ENCODE measurements at regions not wholly inside any gene's neighbourhood (a gene's known extent, or its start where the extent isn't known, plus 50 kb on each side); places are given as distances from the start of the nearest gene placed in this dataset.

- no peak overlapping the region for H3K4me3 ChIP-seq (ENCODE audit: low read depth, low read length)
- no peak for TF ChIP-seq CTCF (IDR thresholded peaks at IDR 0.05; ENCODE audit: low read depth, low read length)
- DNase-seq, result no peak
- H3K36me3 ChIP-seq, result no peaks in the 10 kb centered on the region
- no peaks in the 10 kb centered on the region for H3K27me3 ChIP-seq (ENCODE audit: insufficient read depth, low read depth, severe bottlenecking)
- H3K27ac ChIP-seq, result no peak overlapping the region
- H3K9me3 ChIP-seq (ENCODE audit: severe bottlenecking), result no peaks in the 10 kb centered on the region
Measured at GRCh38 chr6:144883915-144884314, 598.8 kb downstream of the UTRN start.

GRCh38 chr6:144885817-144886216, 600.7 kb downstream of the UTRN start:
- Histone ChIP-seq H3K9me3 (ENCODE audit: severe bottlenecking) (no peaks in the 10 kb centered on the region), H3K36me3 (no peaks in the 10 kb centered on the region), H3K4me3 (ENCODE audit: low read depth, low read length) (no peak overlapping the region), H3K27me3 (ENCODE audit: insufficient read depth, low read depth, severe bottlenecking) (no peaks in the 10 kb centered on the region), H3K27ac (no peak overlapping the region)
- TF ChIP-seq CTCF (IDR thresholded peaks at IDR 0.05; ENCODE audit: low read depth, low read length), result no peak
- DNase-seq, result no peak

DNA sequence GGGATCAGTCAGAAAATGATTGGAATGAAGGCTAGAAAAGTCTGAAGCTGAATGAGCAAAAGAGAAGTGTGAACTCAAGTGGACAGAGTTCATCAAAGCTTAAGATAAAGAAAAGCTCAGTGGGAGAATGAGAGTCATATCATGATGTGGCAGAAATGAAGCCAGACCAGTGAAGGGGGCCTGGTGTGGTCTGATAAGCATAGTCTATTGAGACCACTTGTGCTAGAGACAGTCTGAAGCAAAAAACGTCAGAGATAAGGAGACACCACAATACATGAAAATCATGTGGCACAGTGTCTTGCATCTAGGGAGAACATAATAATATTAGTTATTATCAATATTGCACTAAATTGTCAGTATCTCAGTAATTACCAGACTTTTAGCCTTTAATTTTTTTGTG, 601.5 kb downstream of the UTRN start:
- no peak for TF ChIP-seq CTCF (IDR thresholded peaks at IDR 0.05; ENCODE audit: low read depth, low read length)
- Histone ChIP-seq H3K36me3 (no peaks in the 10 kb centered on the region), H3K4me3 (ENCODE audit: low read depth, low read length) (no peak overlapping the region), H3K27me3 (ENCODE audit: insufficient read depth, low read depth, severe bottlenecking) (no peaks in the 10 kb centered on the region), H3K27ac (peak overlapping the region; percentile 82), H3K9me3 (ENCODE audit: severe bottlenecking) (no peaks in the 10 kb centered on the region)
- DNase-seq, result no peak

- no peaks in the 10 kb centered on the region for H3K36me3 ChIP-seq
- no peaks in the 10 kb centered on the region for H3K27me3 ChIP-seq (ENCODE audit: insufficient read depth, low read depth, severe bottlenecking)
- H3K27ac ChIP-seq, result peak overlapping the region; percentile 82
- H3K9me3 ChIP-seq (ENCODE audit: severe bottlenecking), result no peaks in the 10 kb centered on the region
- no peak for DNase-seq
- TF ChIP-seq CTCF (IDR thresholded peaks at IDR 0.05; ENCODE audit: low read depth, low read length), result no peak
- H3K4me3 ChIP-seq (ENCODE audit: low read depth, low read length), result no peak overlapping the region
Measured at GRCh38 chr6:144888621-144889020, 603.5 kb downstream of the UTRN start.

- Histone ChIP-seq H3K36me3 (no peaks in the 10 kb centered on the region), H3K4me3 (ENCODE audit: low read depth, low read length) (no peak overlapping the region), H3K27me3 (ENCODE audit: insufficient read depth, low read depth, severe bottlenecking) (no peaks in the 10 kb centered on the region), H3K27ac (no peak overlapping the region), H3K9me3 (ENCODE audit: severe bottlenecking) (no peaks in the 10 kb centered on the region)
- TF ChIP-seq CTCF (IDR thresholded peaks at IDR 0.05; ENCODE audit: low read depth, low read length), result no peak
- no peak for DNase-seq
Measured at GRCh38 chr6:144893680-144894151, 608.6 kb downstream of the UTRN start.

GRCh38 chr6:144894240-144894639, 609.1 kb downstream of the UTRN start:
- no peak for TF ChIP-seq CTCF (IDR thresholded peaks at IDR 0.05; ENCODE audit: low read depth, low read length)
- no peaks in the 10 kb centered on the region for H3K9me3 ChIP-seq (ENCODE audit: severe bottlenecking)
- no peak overlapping the region for H3K27ac ChIP-seq
- no peak overlapping the region for H3K4me3 ChIP-seq (ENCODE audit: low read depth, low read length)
- H3K36me3 ChIP-seq, result no peaks in the 10 kb centered on the region
- no peak for DNase-seq
- no peaks in the 10 kb centered on the region for H3K27me3 ChIP-seq (ENCODE audit: insufficient read depth, low read depth, severe bottlenecking)

Data from WERI-Rb-1 (cell line).